GM21786 (cell line): ENCODE measurements at regions not wholly inside any gene's neighbourhood (a gene's known extent, or its start where the extent isn't known, plus 50 kb on each side); places are given as distances from the start of the nearest gene placed in this dataset.
"Not testable (repeated sequence)": the region's sequence is repeated elsewhere in the genome, so short reads cannot be mapped to it uniquely, and the experiment has no call there.

Experiments
- ATAC-seq: cut with Tn5 transposase; IDR thresholded peaks from one replicate; pipeline ENCODE4 v1.9.1; 2021; ENCODE audit not compliant: unreplicated experiment

DNA sequence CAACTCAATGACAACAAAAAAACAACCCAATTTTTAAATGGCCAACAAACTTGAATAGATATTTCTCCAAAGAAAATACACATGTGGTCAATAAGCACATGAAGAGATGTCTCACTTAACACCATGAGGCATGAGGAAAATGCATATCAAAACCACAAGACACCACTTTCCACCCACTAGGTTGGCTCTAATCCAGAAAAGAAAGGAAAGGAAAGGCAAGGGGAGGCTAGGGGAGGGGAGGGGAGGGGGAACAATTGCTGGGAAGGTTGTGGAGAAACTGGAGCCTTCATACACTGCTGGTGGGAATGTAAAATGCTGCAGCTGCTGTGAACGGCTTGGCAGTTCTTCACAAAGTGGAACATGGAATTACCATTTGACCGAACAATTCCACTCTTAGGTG lies 854.3 kb downstream of the UQCRFS1 start:
- ATAC-seq = no peak

DNA sequence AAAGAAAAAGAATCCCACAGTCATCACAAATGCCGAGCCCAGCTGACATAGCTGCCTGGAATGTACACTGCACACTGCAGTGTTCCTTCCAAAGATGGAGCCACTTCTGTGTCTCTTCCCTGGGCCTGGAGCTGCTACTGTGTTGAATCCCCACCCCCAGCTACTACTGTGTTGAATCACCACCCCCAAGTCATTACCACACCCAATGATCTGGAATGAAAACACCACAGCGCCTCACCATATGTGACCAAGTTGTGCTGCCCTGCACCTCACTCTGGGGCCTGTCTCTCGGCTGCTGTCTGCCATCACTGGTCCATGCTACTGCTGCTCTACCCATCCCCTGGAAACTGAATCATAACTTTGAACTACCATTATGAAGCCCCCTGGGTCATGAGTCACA lies 861.2 kb downstream of the UQCRFS1 start:
- no peak for ATAC-seq

DNA sequence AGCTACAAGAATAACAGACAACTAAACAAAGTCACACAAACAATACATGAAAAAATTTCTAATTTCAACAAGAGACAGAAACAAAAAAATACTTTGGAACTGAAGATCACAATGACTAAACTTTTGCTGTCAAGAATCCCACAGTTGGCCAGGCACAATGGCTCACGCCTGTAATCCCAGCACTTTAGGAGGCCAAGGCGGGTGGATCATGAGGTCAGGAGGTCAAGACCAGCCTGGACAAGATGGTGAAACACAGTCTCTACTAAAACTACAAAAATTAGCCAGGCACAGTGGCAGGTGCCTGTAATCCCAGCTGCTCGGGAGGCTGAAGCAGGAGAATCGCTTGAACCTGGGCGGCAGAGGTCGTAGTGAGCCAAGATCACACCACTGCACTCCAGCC lies 861.6 kb downstream of the UQCRFS1 start:
- ATAC-seq = not testable (repeated sequence)

DNA sequence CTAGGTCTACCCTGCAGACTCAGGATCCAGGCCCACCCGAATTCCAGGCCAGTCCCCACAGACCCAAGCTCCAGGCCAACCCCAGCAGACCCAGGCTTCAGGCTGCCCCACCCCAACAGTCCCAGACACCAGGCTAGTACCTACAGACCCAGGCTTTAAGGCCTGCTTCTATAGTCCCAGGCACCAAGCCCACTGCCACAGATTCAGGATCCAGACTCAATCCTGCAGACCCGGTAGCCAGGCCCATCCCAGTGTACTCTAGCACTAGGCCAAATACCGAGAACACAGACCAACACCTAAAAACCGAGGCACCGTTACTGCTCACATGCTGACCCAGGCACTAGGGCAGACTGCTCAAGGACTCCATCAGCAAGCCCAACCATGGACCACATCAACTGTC lies 862.3 kb downstream of the UQCRFS1 start:
- ATAC-seq = no peak

DNA sequence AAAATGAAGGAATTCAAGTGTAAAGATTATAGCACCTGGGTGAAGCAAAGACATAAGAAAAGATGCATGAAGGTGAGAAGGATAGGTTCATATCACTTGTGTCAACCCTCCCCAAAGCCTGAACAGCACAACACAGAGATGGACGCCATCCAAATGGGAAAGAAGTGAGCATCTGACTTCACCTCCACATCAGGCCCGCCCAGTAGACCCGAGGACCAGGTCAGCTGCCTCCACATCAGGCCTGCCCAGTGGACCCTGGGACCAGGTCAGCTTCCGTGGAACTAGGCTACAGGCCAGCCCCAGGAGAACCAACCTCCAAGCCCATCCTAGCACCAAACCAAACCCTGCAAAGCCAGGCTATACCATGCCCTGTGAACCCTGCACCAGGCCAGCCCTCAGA lies 862.9 kb downstream of the UQCRFS1 start:
- no peak for ATAC-seq

DNA sequence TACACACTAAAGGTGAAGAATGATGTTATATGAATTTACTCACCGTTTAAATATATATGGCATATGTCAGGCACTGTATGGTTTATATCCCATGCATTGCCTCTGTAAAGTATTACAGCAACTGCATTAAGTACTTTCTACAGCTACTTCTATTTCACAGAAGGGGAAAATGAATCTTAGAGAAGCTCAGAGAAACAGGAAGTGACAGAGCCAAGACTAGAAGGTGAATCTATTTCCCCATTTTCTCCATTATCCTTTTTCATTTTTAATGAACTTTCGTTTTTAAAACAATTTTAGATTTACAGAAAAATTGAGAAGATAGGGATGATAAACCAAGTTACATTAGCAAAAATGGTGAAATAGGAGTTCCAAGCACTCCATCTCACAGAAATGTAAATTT lies 863.3 kb downstream of the UQCRFS1 start:
- ATAC-seq = no peak

DNA sequence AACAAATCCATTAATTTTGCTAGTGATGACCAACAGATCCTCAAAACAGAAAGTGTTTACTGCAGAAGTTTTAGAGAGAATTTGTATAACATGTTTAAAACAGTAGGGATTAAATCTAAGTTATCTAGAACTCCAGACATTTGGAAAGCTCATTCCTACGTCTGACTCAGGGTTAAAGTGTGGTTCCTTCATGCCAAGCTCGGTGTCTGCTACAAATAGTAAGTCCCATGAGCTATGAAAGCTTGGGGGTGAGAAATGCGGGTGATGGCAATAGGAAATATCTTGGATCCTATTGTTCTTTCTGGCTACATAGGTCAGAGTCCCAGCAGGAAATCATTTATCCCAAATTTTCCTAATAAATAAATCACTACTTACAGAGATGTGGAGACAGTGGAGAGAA lies 867.1 kb downstream of the UQCRFS1 start:
- ATAC-seq = no peak

DNA sequence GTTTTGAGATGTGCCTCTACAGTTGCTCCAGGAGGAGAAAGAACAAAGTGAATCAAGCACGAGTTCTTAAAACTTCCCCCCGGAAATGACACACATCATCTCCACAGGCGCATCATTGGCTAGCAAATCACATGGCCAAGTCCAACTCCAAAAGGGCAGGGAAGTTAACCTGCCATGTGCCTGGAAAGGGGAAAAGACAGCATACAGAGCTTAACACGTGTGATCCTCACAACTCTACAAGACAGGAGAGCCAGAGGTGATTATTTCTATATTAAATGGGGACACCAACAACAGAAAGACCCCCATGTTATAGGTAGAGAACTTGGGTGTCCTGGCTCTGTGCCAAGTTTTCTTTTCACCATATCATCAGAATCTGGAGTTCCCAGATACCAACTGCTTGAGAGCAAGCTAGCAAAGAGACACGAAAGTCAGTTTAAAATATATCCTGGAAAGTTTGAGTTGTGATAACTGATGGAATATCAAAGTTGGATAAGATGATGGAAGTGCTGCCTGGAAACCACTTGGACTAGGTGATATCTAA lies 871.1 kb downstream of the UQCRFS1 start:
- no peak for ATAC-seq

DNA sequence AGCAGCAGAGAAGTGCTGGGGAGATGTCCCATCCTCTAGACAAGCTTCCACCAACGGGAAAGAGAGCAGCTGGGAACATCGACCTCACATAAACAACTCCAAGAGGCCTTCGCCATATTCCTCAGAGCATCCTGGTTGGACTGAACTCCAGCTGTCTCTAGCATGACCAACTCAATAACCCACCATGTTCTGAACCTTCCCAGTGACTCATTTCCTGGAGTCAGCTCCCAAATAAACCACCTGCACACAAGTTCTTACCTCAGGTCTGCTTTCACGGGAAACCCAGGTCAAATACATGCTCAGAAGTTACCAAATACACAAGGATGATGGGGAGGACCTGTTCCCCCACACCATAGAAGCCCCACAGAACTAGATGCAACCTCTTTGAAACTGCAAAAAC lies 878.5 kb downstream of the UQCRFS1 start:
- ATAC-seq = no peak

DNA sequence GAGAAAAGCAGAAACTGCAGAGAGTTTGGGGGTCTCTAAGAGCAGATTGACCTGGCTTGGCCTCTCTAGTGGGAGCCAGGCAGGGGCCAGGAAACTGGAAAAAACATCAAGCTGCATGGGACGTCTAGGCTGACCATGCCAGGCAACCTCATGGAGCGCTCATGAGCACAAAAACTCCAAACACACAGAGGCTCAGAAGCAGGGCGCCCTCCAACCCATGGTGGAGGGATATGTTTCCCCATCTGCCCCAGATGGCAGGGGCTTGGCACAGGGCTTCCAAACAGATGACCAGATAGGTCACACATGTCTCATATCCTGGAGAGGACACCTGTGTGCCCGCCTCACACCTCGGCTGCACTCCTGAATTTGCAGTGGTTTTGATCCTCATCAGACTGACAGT lies 879.0 kb downstream of the UQCRFS1 start:
- no peak for ATAC-seq

DNA sequence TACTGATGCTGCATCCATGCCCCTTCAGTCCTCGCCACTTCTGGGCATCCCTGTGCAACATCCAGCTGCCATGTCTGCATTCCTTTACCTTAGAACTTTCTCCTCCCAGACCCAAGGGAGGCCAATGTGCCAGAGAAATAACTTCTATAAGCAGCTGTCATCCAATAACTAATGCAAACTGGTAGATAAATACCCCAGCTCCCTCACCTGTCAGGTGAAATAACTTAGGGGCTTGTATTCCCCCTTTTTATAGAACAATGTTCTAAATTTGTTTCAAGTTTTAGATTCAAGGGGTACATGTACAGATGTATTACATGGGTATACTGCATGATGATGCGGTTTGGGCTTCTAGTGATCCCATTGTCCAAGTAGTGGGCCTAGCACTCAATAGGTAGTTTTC lies 880.1 kb downstream of the UQCRFS1 start:
- ATAC-seq = no peak

DNA sequence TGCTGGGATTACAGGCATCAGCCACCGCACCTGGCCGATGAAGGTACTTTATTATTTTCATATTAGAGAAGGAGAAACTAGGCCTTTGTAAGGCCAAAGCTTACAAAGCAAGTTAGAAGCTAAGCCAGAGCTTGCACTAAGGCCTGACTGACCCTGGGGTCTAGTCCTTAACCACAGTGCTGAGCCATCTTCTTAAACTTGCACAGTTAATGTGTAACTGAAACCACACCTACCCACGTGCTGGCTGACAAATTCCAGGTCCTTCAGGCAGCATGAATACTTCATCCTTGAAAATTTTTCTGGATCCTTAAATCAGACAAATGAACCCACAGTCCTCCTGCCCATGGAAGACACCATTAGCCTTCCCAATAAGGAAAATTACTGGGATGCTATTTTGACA lies 880.6 kb downstream of the UQCRFS1 start:
- ATAC-seq = no peak

DNA sequence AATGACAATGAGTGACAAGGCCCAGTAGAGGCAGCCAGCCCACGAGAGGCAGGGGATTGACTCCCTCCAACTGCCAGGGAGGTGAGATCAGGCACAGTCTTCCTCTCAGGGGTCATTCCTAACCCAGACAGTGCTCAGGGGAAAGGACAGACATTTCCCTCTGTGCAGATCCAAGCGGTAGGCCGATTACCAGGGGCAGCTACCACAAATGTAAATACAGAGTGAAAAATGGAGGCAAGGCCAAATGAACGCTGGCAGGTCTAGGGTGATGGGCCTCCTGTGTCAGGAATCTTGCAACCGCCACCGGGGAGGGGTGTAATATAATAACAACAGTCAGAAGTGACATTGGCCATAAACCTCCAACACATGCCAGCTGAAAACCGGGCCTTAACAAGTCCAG lies 881.4 kb downstream of the UQCRFS1 start:
- ATAC-seq = no peak

DNA sequence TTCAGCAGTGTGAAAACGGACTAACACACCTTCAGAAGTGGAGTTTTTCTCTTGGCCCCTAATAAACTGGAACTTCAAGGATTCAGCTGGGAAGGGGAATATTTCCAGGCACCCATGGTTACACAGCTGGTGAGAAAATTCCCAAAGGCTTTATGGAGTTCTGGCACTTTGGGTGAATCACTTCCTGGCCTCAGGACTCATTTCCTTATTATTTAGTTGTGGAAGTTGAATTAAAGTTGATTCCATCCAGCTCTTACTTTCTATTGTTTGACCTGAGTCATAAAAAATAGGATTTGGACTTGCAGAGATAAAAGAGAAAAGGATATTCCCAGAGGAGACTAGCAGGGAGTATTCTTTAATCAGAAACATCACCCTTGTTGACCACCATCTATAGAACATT lies 882.1 kb downstream of the UQCRFS1 start:
- no peak for ATAC-seq

DNA sequence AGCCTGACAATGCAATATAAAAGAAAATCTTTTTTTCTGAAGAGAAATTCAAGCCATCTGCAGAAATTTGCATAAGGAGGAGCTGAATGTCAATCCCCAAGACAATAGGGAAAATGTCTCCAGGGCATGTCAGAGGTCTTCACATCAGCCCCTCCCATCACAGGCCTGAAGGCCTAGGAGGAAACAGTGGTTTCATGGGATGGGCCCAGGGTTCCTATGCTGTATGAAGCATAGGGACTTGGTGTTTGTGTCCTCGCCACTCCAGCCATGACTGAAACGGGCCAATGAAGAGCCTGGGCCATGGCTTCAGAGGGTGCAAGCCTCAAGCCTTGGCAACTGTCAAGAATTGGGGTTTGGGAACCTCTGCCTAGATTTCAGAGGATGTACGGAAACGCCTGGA lies 883.5 kb downstream of the UQCRFS1 start:
- no peak for ATAC-seq

DNA sequence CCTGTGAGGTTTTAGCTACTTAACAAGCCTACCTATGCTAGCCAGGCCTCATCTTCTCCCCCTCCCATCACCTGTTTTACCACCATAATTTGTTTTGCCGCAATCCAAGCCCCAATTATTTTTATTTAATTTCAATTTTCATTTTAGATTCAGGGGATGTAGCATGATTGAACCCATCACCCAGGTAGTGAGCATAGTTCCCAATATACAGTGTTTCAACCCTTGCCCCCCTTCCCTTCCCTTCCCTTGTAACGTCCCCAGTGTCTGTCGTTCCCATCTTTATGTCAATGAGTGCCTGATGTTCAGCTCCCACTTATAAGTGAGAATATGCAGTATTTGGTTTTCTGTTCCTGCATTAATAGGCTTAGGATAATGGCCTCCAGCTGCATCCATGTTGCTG lies 885.0 kb downstream of the UQCRFS1 start:
- no peak for ATAC-seq

DNA sequence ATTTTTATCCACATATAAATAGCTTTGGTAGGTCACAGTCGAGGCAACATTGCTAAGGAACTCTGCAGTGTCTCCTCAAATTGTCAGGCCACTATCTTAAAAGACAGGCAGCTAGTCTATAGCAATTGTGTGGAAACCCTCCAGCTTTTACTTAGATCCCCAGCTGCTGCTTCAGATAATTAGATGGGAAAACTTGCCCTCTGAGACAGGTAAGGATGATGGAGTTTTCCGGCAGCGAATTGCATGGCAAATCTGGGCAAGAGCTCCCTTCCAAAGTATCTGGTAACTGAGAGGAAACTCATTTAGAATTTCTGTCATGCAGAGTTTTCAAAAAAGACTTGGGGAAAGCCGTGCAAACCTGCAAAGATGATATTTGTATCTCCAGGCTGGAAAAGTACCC lies 886.2 kb downstream of the UQCRFS1 start:
- no peak for ATAC-seq

DNA sequence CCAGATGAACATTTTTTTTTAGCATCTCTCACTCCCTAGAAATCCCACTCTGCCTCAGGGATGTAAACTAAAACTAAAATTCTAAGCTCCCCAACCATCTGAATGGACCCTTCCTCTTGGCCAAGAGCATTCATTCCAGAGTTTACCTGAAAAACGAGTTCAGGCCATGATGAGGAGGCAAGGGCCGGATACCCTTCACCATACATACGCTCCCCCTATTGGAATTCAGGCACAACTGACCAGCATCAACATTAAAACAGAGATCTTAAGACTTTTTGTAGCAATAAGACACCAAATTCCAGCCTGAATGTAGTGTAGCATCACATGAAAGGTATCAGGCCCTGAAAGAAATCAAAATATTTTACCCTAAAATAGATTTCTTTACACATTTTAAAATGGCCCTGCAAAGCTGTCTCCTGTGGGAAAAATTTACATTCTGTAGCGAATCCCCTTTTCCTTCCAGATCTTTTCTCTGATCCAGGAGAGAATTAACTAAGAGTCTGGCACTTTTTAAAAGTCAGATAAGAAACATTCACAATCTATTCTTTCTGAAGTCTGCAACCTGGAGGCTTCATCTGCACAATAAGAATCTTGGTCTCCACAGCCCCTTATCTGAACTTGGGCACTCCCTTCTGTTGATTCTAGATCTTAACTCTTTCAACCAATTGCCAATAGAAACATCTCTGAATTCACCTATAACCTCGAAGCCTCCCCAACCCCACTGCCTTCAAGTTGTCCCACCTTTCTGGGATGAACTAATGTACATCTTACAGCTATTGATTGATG lies 888.5 kb downstream of the UQCRFS1 start:
- ATAC-seq = no peak

DNA sequence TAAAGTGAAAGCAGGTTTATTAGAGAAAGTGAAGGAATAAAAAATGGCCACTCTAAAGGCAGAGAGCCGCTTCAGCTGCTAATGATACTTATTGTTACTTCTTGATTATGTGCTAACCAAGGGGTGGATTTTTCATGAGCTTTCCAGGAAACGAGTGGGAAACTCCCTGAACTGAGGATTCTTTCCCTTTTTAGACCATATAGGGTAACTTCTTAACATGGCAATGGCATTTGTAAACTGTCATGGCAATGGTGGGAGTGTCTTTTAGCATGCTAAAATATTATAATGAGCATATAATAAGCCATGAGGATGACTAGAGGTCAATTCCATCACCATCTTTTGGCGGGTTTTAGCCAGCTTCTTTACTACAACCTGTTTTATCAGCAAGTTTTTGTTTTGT lies 890.0 kb downstream of the UQCRFS1 start:
- no peak for ATAC-seq

DNA sequence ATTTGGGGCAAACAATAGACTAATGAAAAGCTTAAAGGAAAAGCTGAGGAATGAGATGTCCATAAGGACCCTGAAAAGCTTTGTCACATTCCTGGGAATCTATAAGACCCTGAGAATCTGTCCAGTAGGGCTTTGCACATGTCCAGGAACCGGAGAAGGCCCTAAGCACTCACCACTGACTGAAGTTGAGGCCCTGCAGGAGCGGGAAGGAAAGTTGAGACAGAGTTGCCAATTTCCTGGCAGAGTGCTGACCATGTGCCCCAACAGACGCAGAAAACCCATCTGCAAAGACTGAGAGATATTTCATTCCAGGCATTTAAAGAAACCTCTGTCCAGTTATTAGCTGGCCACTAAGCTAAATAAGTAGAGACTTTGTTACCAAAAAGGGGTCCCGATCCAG lies 890.5 kb downstream of the UQCRFS1 start:
- no peak for ATAC-seq

DNA sequence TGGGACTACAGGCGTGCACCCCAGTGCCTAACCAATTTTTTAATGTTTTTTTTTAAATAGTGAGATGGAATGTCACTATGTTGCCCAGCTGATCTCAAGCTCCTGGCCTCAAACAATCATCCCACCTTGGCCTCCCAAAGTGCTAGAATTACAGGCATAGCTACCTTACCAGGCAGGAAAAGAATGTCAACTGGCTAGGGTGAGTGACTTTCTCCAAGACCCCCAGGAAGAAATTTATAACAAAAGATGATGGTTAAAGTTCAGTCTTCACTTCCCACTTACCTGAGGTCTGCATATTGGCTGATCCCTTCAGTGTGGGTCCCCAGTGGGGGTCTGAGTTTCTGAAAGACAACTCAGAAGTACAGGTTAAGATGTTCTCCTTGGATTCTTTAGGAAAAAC lies 893.0 kb downstream of the UQCRFS1 start:
- ATAC-seq = no peak

DNA sequence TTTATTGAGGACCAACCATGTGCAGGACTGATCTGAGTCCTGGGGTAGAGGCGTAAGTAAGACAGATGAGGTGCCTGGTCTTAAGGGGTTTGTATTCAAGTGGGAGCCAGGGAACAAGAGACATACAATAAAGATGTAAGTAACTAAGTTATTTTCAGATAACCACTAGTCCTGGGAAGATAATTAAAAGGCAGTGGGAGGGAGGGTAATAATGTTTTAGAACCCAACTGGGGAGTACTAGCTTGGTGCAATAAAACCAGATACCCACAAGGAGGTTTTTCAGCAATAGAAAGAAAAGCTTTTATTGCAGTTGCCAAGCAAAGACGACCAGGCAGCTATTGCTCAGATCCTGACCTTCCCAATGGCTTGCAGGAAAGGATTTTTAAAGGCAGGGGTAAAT lies 893.7 kb downstream of the UQCRFS1 start:
- no peak for ATAC-seq
